ENCODE measurements at regions not wholly inside any gene's neighbourhood (a gene's known extent, or its start where the extent isn't known, plus 50 kb on each side); places are given as distances from the start of the nearest gene placed in this dataset.

- no peak for ATAC-seq
- Histone ChIP-seq H3K27ac (ENCODE audit: control insufficient read depth, insufficient read depth) (no peak overlapping the region), H3K4me3 (no peak overlapping the region), H3K4me2 (ENCODE audit: control insufficient read depth, insufficient read depth) (no peak overlapping the region), H3K36me3 (ENCODE audit: control insufficient read depth in 2 of 2, insufficient read depth in 2 of 2, low read length in 1 of 2) (no peaks in the 10 kb centered on the region), H3K79me2 (ENCODE audit: control insufficient read depth, insufficient read depth, low read length) (no peaks in the 10 kb centered on the region), H3K9me3 (replicated peaks; ENCODE audit: control insufficient read depth, insufficient read depth, low read length) (no peaks in the 10 kb centered on the region), H3K27me3 (replicated peaks in 1 of 2; ENCODE audit: control insufficient read depth in 2 of 2, insufficient read depth in 2 of 2, low read length in 1 of 2) (no peaks in the 10 kb centered on the region), H3K9ac (ENCODE audit: control insufficient read depth, insufficient read depth, low read length) (no peak overlapping the region), H4K20me1 (ENCODE audit: control insufficient read depth, insufficient read depth) (no peaks in the 10 kb centered on the region), H2AFZ (ENCODE audit: control insufficient read depth, low read depth, low read length) (no peak overlapping the region), H3K4me1 (ENCODE audit: control insufficient read depth, insufficient read depth, low read length) (no peaks in the 10 kb centered on the region)
- TF ChIP-seq CBFB (IDR thresholded peaks at IDR 0.05; ENCODE audit: low read depth) (no peak), USF2 (IDR thresholded peaks at IDR 0.05; ENCODE audit: borderline replicate concordance, low read depth, low read length) (no peak), RELB (IDR thresholded peaks at IDR 0.05; ENCODE audit: low read depth) (no peak)
- no peak for DNase-seq (ENCODE audit: low read depth, low spot score)
- WGBS (ENCODE audit: insufficient coverage, insufficient replicate concordance, low lambda C conversion rate, missing lambda C conversion rate) = 9% methylated on average over 3 of the region's 3 CpGs
- RAD21 ChIA-PET (ENCODE audit: unreplicated experiment) = no interaction called here
- BruUV-seq (replicated peaks) = no TSS peak
- POLR2A ChIA-PET = no interaction called here
- intact Hi-C loops (cut with micrococcal nuclease; ENCODE audit: unreplicated experiment) = no loop called here
- FAIRE-seq = no peak
- in situ Hi-C loops (cut with MboI) = no loop called here
- SMC1A ChIA-PET (ENCODE audit: uncharacterized antibody, unreplicated experiment) = no interaction called here
- CTCF ChIA-PET = no interaction called here
These were observed 189.3 kb upstream of the C16orf82 start for GRCh38 chr16:26877421-26877820.

- RAD21 ChIA-PET (ENCODE audit: unreplicated experiment) = no interaction called here
These were observed 181.1 kb upstream of the C16orf82 start for GRCh38 chr16:26885674-26886073.

More at GRCh38 chr16:26885674-26886073, 181.1 kb upstream of the C16orf82 start:
- H3K4me3 ChIP-seq = no peak overlapping the region
- DNase-seq (ENCODE audit: low read depth, low spot score) (no peak), ATAC-seq (no peak), FAIRE-seq (no peak)
- no peak overlapping the region for H2AFZ ChIP-seq (ENCODE audit: control insufficient read depth, low read depth, low read length)
- TF ChIP-seq BHLHE40 (IDR thresholded peaks at IDR 0.05; ENCODE audit: borderline replicate concordance in 1 of 2, low read depth in 2 of 2, low read length in 1 of 2) = no peak
- TF ChIP-seq HSF1 (IDR thresholded peaks at IDR 0.05; ENCODE audit: low read depth, low read length) = no peak
- no peak for TF ChIP-seq SP1 (IDR thresholded peaks at IDR 0.05; ENCODE audit: low read depth, low read length)
- TF ChIP-seq NFIC (IDR thresholded peaks at IDR 0.05; ENCODE audit: low read depth, low read length) = no peak
- TF ChIP-seq CBX3 (IDR thresholded peaks at IDR 0.05; ENCODE audit: borderline replicate concordance, low read depth) = no peak
- BruUV-seq (replicated peaks) = no TSS peak
- ChIA-PET POLR2A (no interaction called here), CTCF (interaction anchor here (1.5 kb wide), 1 partner anchor 9 kb away, joined by 3 read pairs; no protein-coding TSS in a partner anchor), SMC1A (ENCODE audit: uncharacterized antibody, unreplicated experiment) (no interaction called here)
- H3K4me2 ChIP-seq (ENCODE audit: control insufficient read depth, insufficient read depth) = no peak overlapping the region
- H3K36me3 ChIP-seq (ENCODE audit: control insufficient read depth in 2 of 2, insufficient read depth in 2 of 2, low read length in 1 of 2) = no peaks in the 10 kb centered on the region
- intact Hi-C loops (cut with micrococcal nuclease; ENCODE audit: unreplicated experiment) = no loop called here
- no peak overlapping the region for H3K9ac ChIP-seq (ENCODE audit: control insufficient read depth, insufficient read depth, low read length)
- in situ Hi-C loops (cut with MboI) = no loop called here
- no peaks in the 10 kb centered on the region for H3K9me3 ChIP-seq (replicated peaks; ENCODE audit: control insufficient read depth, insufficient read depth, low read length)
- H3K27me3 ChIP-seq (replicated peaks in 1 of 2; ENCODE audit: control insufficient read depth in 2 of 2, insufficient read depth in 2 of 2, low read length in 1 of 2) = no peaks in the 10 kb centered on the region
- H4K20me1 ChIP-seq (ENCODE audit: control insufficient read depth, insufficient read depth) = no peaks in the 10 kb centered on the region
- H3K27ac ChIP-seq (ENCODE audit: control insufficient read depth, insufficient read depth) = no peak overlapping the region
- H3K4me1 ChIP-seq (ENCODE audit: control insufficient read depth, insufficient read depth, low read length) = no peaks in the 10 kb centered on the region
- 0% methylated on average over 1 of the region's 1 CpG for WGBS (ENCODE audit: insufficient coverage, insufficient replicate concordance, low lambda C conversion rate, missing lambda C conversion rate)
- no peaks in the 10 kb centered on the region for H3K79me2 ChIP-seq (ENCODE audit: control insufficient read depth, insufficient read depth, low read length)

Measured in GM12878 (cell line).